ENCODE measurements at regions not wholly inside any gene's neighbourhood (a gene's known extent, or its start where the extent isn't known, plus 50 kb on each side); places are given as distances from the start of the nearest gene placed in this dataset.
A peak's percentile ranks its signal among the peaks of the same experiment; 100 is the strongest.

- H3K27ac ChIP-seq (replicated peaks; ENCODE audit: low read length), result no peak overlapping the region
- no peak overlapping the region for H3K14ac ChIP-seq (ENCODE audit: low read length)
- no peak overlapping the region for H3K18ac ChIP-seq (ENCODE audit: low read length)
- no peaks in the 10 kb centered on the region for H3K36me3 ChIP-seq (replicated peaks in 1 of 2; ENCODE audit: control insufficient read depth in 2 of 2, insufficient read depth in 2 of 2, low read length in 2 of 2)
- H3K9ac ChIP-seq (ENCODE audit: low read depth, low read length, poor library complexity), result no peak overlapping the region
- H3K4me1 ChIP-seq (ENCODE audit: control insufficient read depth in 2 of 2, insufficient read depth in 1 of 2, low read depth in 1 of 2, low read length in 2 of 2), result peaks cover 0 to 12% of the 10 kb centered on the region in 2 donors
- no peak overlapping the region for H4K91ac ChIP-seq (ENCODE audit: low read depth, low read length, poor library complexity)
- H3K4me3 ChIP-seq (ENCODE audit: low read length in 2 of 2), result no peak overlapping the region
- no peak overlapping the region for H2BK12ac ChIP-seq (ENCODE audit: low read length)
- H2AK5ac ChIP-seq (ENCODE audit: low read depth, low read length), result no peak overlapping the region
- H3K79me1 ChIP-seq (ENCODE audit: low read depth, low read length), result no peaks in the 10 kb centered on the region
- no peak overlapping the region for H2BK120ac ChIP-seq (ENCODE audit: low read depth, low read length)
- no CpG with 5 or more reads among the region's 3 CpGs for WGBS, 2 donors (ENCODE audit: extremely low coverage in 2 of 2, insufficient read length in 2 of 2, insufficient replicate concordance in 1 of 2)
- H3K4me2 ChIP-seq (ENCODE audit: insufficient read depth, low read length, poor library complexity, severe bottlenecking), result no peak overlapping the region
- no peak overlapping the region for H2BK5ac ChIP-seq (ENCODE audit: low read length)
- DNase-seq (ENCODE audit: low spot score), result no peak
- no peak overlapping the region for H3K23ac ChIP-seq (ENCODE audit: low read depth, low read length, poor library complexity)
- peaks cover 0 to 3% (median 0%) of the 10 kb centered on the region in 3 experiments for H3K27me3 ChIP-seq (ENCODE audit: control insufficient read depth in 3 of 3, insufficient read depth in 3 of 3, low read depth in 1 of 3, low read length in 3 of 3)
- H2AFZ ChIP-seq (ENCODE audit: low read length), result no peak overlapping the region
- no peak overlapping the region for H4K8ac ChIP-seq (ENCODE audit: low read depth, low read length)
- no peak overlapping the region for H2BK15ac ChIP-seq (ENCODE audit: low read length)
- H3K9me3 ChIP-seq (replicated peaks in 1 of 2; ENCODE audit: control insufficient read depth in 2 of 2, insufficient read depth in 1 of 2, low read depth in 1 of 2, low read length in 2 of 2), result no peaks in the 10 kb centered on the region
- no peak overlapping the region for H3K4ac ChIP-seq (ENCODE audit: low read length)
These were observed 131.4 kb downstream of the SNX5 start for GRCh38 chr20:17837179-17837578.

GRCh38 chr20:17836303-17836861, 132.2 kb downstream of the SNX5 start:
- Histone ChIP-seq H3K18ac (ENCODE audit: low read length) (peak overlapping the region; percentile 33), H2AK5ac (ENCODE audit: low read depth, low read length) (no peak overlapping the region), H3K4ac (ENCODE audit: low read length) (no peak overlapping the region), H2BK5ac (ENCODE audit: low read length) (no peak overlapping the region), H2BK120ac (ENCODE audit: low read depth, low read length) (no peak overlapping the region), H3K27ac (replicated peaks; ENCODE audit: low read length) (no peak overlapping the region), H3K4me3 (ENCODE audit: low read length in 2 of 2) (no peak overlapping the region), H3K4me1 (ENCODE audit: control insufficient read depth in 2 of 2, insufficient read depth in 1 of 2, low read depth in 1 of 2, low read length in 2 of 2) (peaks cover 0 to 12% of the 10 kb centered on the region in 2 donors), H3K27me3 (ENCODE audit: control insufficient read depth in 3 of 3, insufficient read depth in 3 of 3, low read depth in 1 of 3, low read length in 3 of 3) (peaks cover 0 to 5% (median 0%) of the 10 kb centered on the region in 3 experiments), H3K4me2 (ENCODE audit: insufficient read depth, low read length, poor library complexity, severe bottlenecking) (no peak overlapping the region), H3K79me1 (ENCODE audit: low read depth, low read length) (no peaks in the 10 kb centered on the region), H4K8ac (ENCODE audit: low read depth, low read length) (no peak overlapping the region), H4K91ac (ENCODE audit: low read depth, low read length, poor library complexity) (no peak overlapping the region), H3K9ac (ENCODE audit: low read depth, low read length, poor library complexity) (no peak overlapping the region), H3K36me3 (replicated peaks in 1 of 2; ENCODE audit: control insufficient read depth in 2 of 2, insufficient read depth in 2 of 2, low read length in 2 of 2) (no peaks in the 10 kb centered on the region), H2AFZ (ENCODE audit: low read length) (peak overlapping the region; percentile 34), H2BK15ac (ENCODE audit: low read length) (no peak overlapping the region), H3K9me3 (replicated peaks in 1 of 2; ENCODE audit: control insufficient read depth in 2 of 2, insufficient read depth in 1 of 2, low read depth in 1 of 2, low read length in 2 of 2) (no peaks in the 10 kb centered on the region), H3K14ac (ENCODE audit: low read length) (no peak overlapping the region), H3K23ac (ENCODE audit: low read depth, low read length, poor library complexity) (no peak overlapping the region), H2BK12ac (ENCODE audit: low read length) (no peak overlapping the region)
- no CpG with 5 or more reads among the region's 12 CpGs for WGBS, 2 donors (ENCODE audit: extremely low coverage in 2 of 2, insufficient read length in 2 of 2, insufficient replicate concordance in 1 of 2)
- no peak for DNase-seq (ENCODE audit: low spot score)

GRCh38 chr20:17835934-17836300, 132.7 kb downstream of the SNX5 start:
- Histone ChIP-seq H4K8ac (ENCODE audit: low read depth, low read length) (no peak overlapping the region), H3K9ac (ENCODE audit: low read depth, low read length, poor library complexity) (no peak overlapping the region), H4K91ac (ENCODE audit: low read depth, low read length, poor library complexity) (no peak overlapping the region), H2BK15ac (ENCODE audit: low read length) (no peak overlapping the region), H3K14ac (ENCODE audit: low read length) (no peak overlapping the region), H3K4me3 (ENCODE audit: low read length in 2 of 2) (no peak overlapping the region), H2AFZ (ENCODE audit: low read length) (no peak overlapping the region), H3K4me1 (ENCODE audit: control insufficient read depth in 2 of 2, insufficient read depth in 1 of 2, low read depth in 1 of 2, low read length in 2 of 2) (peaks cover 0 to 12% of the 10 kb centered on the region in 2 donors), H3K79me1 (ENCODE audit: low read depth, low read length) (no peaks in the 10 kb centered on the region), H3K36me3 (replicated peaks in 1 of 2; ENCODE audit: control insufficient read depth in 2 of 2, insufficient read depth in 2 of 2, low read length in 2 of 2) (no peaks in the 10 kb centered on the region), H2AK5ac (ENCODE audit: low read depth, low read length) (no peak overlapping the region), H3K27ac (replicated peaks; ENCODE audit: low read length) (no peak overlapping the region), H2BK5ac (ENCODE audit: low read length) (no peak overlapping the region), H2BK12ac (ENCODE audit: low read length) (no peak overlapping the region), H3K27me3 (ENCODE audit: control insufficient read depth in 3 of 3, insufficient read depth in 3 of 3, low read depth in 1 of 3, low read length in 3 of 3) (peaks cover 0 to 8% (median 0%) of the 10 kb centered on the region in 3 experiments), H3K4me2 (ENCODE audit: insufficient read depth, low read length, poor library complexity, severe bottlenecking) (no peak overlapping the region), H3K9me3 (replicated peaks in 1 of 2; ENCODE audit: control insufficient read depth in 2 of 2, insufficient read depth in 1 of 2, low read depth in 1 of 2, low read length in 2 of 2) (no peaks in the 10 kb centered on the region), H3K4ac (ENCODE audit: low read length) (no peak overlapping the region), H2BK120ac (ENCODE audit: low read depth, low read length) (no peak overlapping the region), H3K23ac (ENCODE audit: low read depth, low read length, poor library complexity) (no peak overlapping the region), H3K18ac (ENCODE audit: low read length) (peak overlapping the region; percentile 33)
- no peak for DNase-seq (ENCODE audit: low spot score)
- WGBS, 2 donors (ENCODE audit: extremely low coverage in 2 of 2, insufficient read length in 2 of 2, insufficient replicate concordance in 1 of 2), result no CpG with 5 or more reads among the region's 9 CpGs

- Histone ChIP-seq H3K4ac (ENCODE audit: low read length) (no peak overlapping the region), H2AFZ (ENCODE audit: low read length) (no peak overlapping the region), H3K18ac (ENCODE audit: low read length) (peak overlapping the region; percentile 50), H3K4me2 (ENCODE audit: insufficient read depth, low read length, poor library complexity, severe bottlenecking) (no peak overlapping the region), H3K14ac (ENCODE audit: low read length) (no peak overlapping the region), H3K23ac (ENCODE audit: low read depth, low read length, poor library complexity) (no peak overlapping the region), H3K9me3 (replicated peaks in 1 of 2; ENCODE audit: control insufficient read depth in 2 of 2, insufficient read depth in 1 of 2, low read depth in 1 of 2, low read length in 2 of 2) (no peaks in the 10 kb centered on the region), H2BK12ac (ENCODE audit: low read length) (no peak overlapping the region), H2BK120ac (ENCODE audit: low read depth, low read length) (no peak overlapping the region), H3K27ac (replicated peaks; ENCODE audit: low read length) (no peak overlapping the region), H2BK15ac (ENCODE audit: low read length) (no peak overlapping the region), H3K4me1 (ENCODE audit: control insufficient read depth in 2 of 2, insufficient read depth in 1 of 2, low read depth in 1 of 2, low read length in 2 of 2) (peaks cover 0 to 12% of the 10 kb centered on the region in 2 donors), H3K4me3 (ENCODE audit: low read length in 2 of 2) (no peak overlapping the region), H3K36me3 (replicated peaks in 1 of 2; ENCODE audit: control insufficient read depth in 2 of 2, insufficient read depth in 2 of 2, low read length in 2 of 2) (no peaks in the 10 kb centered on the region), H2AK5ac (ENCODE audit: low read depth, low read length) (peak overlapping the region; percentile 23), H3K27me3 (ENCODE audit: control insufficient read depth in 3 of 3, insufficient read depth in 3 of 3, low read depth in 1 of 3, low read length in 3 of 3) (peaks cover 0 to 8% (median 0%) of the 10 kb centered on the region in 3 experiments), H4K91ac (ENCODE audit: low read depth, low read length, poor library complexity) (no peak overlapping the region), H4K8ac (ENCODE audit: low read depth, low read length) (no peak overlapping the region), H3K79me1 (ENCODE audit: low read depth, low read length) (no peaks in the 10 kb centered on the region), H3K9ac (ENCODE audit: low read depth, low read length, poor library complexity) (no peak overlapping the region), H2BK5ac (ENCODE audit: low read length) (no peak overlapping the region)
- no CpG with 5 or more reads among the region's 15 CpGs for WGBS, 2 donors (ENCODE audit: extremely low coverage in 2 of 2, insufficient read length in 2 of 2, insufficient replicate concordance in 1 of 2)
- DNase-seq (ENCODE audit: low spot score), result no peak
These were observed 133.2 kb downstream of the SNX5 start for GRCh38 chr20:17835240-17835933.

Measured in neuronal stem cell (in vitro differentiated cells).